Keratinocyte (primary cell): ENCODE measurements at regions not wholly inside any gene's neighbourhood (a gene's known extent, or its start where the extent isn't known, plus 50 kb on each side); places are given as distances from the start of the nearest gene placed in this dataset.

Experiments used
- DNase-seq: peaks from one replicate; pipeline ENCODE4 v3.0.0-alpha.2; 2011; ENCODE audit warnings: low read depth, missing footprints, low spot score
- FAIRE-seq: peaks from 2 replicates; lab custom pipeline; 2011; peaks lifted over from hg19 to GRCh38; lab: Jason Lieb, UNC
- H2AFZ ChIP-seq: 2 replicates; pipeline ENCODE4 v1.6.0; 2012; ENCODE audit warnings: low read length, control low read depth, inconsistent platforms; ENCODE audit not compliant: control insufficient read depth
- H3K27ac ChIP-seq: 2 replicates; pipeline ENCODE4 v1.5.1; 2011; ENCODE audit warnings: low read length; ENCODE audit not compliant: control insufficient read depth, insufficient read depth
- H3K27me3 ChIP-seq: 3 replicates; pipeline ENCODE4 v1.6.0; 2011; ENCODE audit warnings: low read length; ENCODE audit not compliant: control insufficient read depth, insufficient read depth; ENCODE audit errors: extremely low read depth
- H3K36me3 ChIP-seq, 2 experiments: 2 replicates in 1 of 2; 3 replicates in 1 of 2; pipeline ENCODE4 v1.5.1; 2011; ENCODE audit warnings: low read length in 2 of 2, mild to moderate bottlenecking in 1 of 2; ENCODE audit not compliant: control insufficient read depth in 2 of 2, insufficient read depth in 2 of 2; ENCODE audit errors: extremely low read depth in 1 of 2
- H3K4me1 ChIP-seq: 3 replicates; pipeline ENCODE4 v1.5.1; 2011; ENCODE audit warnings: low read length; ENCODE audit not compliant: control insufficient read depth, insufficient read depth; ENCODE audit errors: extremely low read depth
- H3K4me2 ChIP-seq: 3 replicates; pipeline ENCODE4 v1.6.0; 2011; ENCODE audit warnings: low read depth, low read length; ENCODE audit not compliant: control insufficient read depth, insufficient read depth; ENCODE audit errors: extremely low read depth
- H3K4me3 ChIP-seq, 3 experiments: fragments of 200-600 bp in 1 of 3; sonication (generic) in 1 of 3; 2 replicates in 2 of 3; 3 replicates in 1 of 3; pipeline ENCODE4 v1.5.1; 2011 to 2016; ENCODE audit warnings: low read length in 3 of 3, mild to moderate bottlenecking in 3 of 3, control low read depth in 2 of 3, inconsistent platforms in 1 of 3, low read depth in 1 of 3, mixed read lengths in 1 of 3, mixed run types in 1 of 3, moderate library complexity in 1 of 3; ENCODE audit not compliant: control insufficient read depth in 2 of 3, insufficient read depth in 2 of 3; ENCODE audit errors: extremely low read depth in 1 of 3
- H3K79me2 ChIP-seq: 2 replicates; pipeline ENCODE4 v1.6.0; 2012; ENCODE audit warnings: low read length; ENCODE audit not compliant: control insufficient read depth, insufficient read depth
- H3K9ac ChIP-seq: 3 replicates; pipeline ENCODE4 v1.6.0; 2011; ENCODE audit warnings: low read length; ENCODE audit not compliant: control insufficient read depth, insufficient read depth; ENCODE audit errors: extremely low read depth
- H3K9me1 ChIP-seq: 3 replicates; pipeline ENCODE4 v1.6.0; 2011; ENCODE audit warnings: low read length; ENCODE audit not compliant: control insufficient read depth, insufficient read depth; ENCODE audit errors: extremely low read depth
- H3K9me3 ChIP-seq: 2 replicates; pipeline ENCODE4 v1.5.1; 2012; ENCODE audit warnings: low read depth, low read length; ENCODE audit not compliant: control insufficient read depth
- H4K20me1 ChIP-seq: 3 replicates; pipeline ENCODE4 v1.6.0; 2011; ENCODE audit warnings: low read length; ENCODE audit not compliant: control insufficient read depth, insufficient read depth; ENCODE audit errors: extremely low read depth
- CTCF ChIP-seq, 3 experiments: IDR thresholded peaks in 1 of 3; conservative IDR thresholded peaks in 1 of 3; optimal IDR thresholded peaks in 1 of 3; 2 replicates in 2 of 3; 3 replicates in 1 of 3; pipeline versions ENCODE3 to v1.5.1; 2011; ENCODE audit warnings: low read length in 3 of 3, mild to moderate bottlenecking in 3 of 3, moderate library complexity in 2 of 3, control low read depth in 1 of 3, inconsistent platforms in 1 of 3; ENCODE audit not compliant: insufficient read depth in 2 of 3; ENCODE audit errors: extremely low read depth in 1 of 3
- EZH2 ChIP-seq: IDR thresholded peaks from one replicate; pipeline ENCODE4 v1.6.1; 2012; ENCODE audit warnings: inconsistent platforms, mild to moderate bottlenecking, low read length, moderate library complexity
- dilution Hi-C: fragments of 300-500 bp; cut with MboI; formaldehyde crosslinking; loops from one replicate; pipeline ENCODE4 v1.7.0; 2020; ENCODE audit warnings: low sequenced_read_pairs; ENCODE audit not compliant: extremely low pct_ligation_motif_present

- no peak overlapping the region for H3K4me3 ChIP-seq
Measured at GRCh38 chr4:181745933-181746625, 497.1 kb upstream of the TENM3 start.

GRCh38 chr4:181748581-181748980 lies 494.6 kb upstream of the TENM3 start:
- Histone ChIP-seq H3K4me2 (no peak overlapping the region), H3K27ac (no peak overlapping the region), H2AFZ (no peak overlapping the region), H3K36me3 (no peaks in the 10 kb centered on the region), H3K9me1 (no peaks in the 10 kb centered on the region), H3K4me3 (no peak overlapping the region), H3K79me2 (no peaks in the 10 kb centered on the region), H3K4me1 (no peaks in the 10 kb centered on the region), H3K9me3 (no peaks in the 10 kb centered on the region), H4K20me1 (no peaks in the 10 kb centered on the region), H3K27me3 (no peaks in the 10 kb centered on the region), H3K9ac (no peak overlapping the region)
- DNase-seq = no peak
- TF ChIP-seq EZH2 (no peak), CTCF (optimal IDR thresholded peaks at IDR 0.05 in 1 of 3, IDR thresholded peaks at IDR 0.05 in 1 of 3, conservative IDR thresholded peaks at IDR 0.05 in 1 of 3; ENCODE audit: extremely low read depth in 1 of 3, insufficient read depth in 2 of 3, low read length in 3 of 3) (no peak)
- dilution Hi-C loops = no loop called here
- no peak for FAIRE-seq

More at GRCh38 chr4:181745933-181746625, 497.1 kb upstream of the TENM3 start:
- H3K36me3 ChIP-seq = no peaks in the 10 kb centered on the region
- DNase-seq (no peak), FAIRE-seq (no peak)
- H3K4me1 ChIP-seq = no peaks in the 10 kb centered on the region
- no peak overlapping the region for H2AFZ ChIP-seq
- H3K27ac ChIP-seq = no peak overlapping the region
- no peaks in the 10 kb centered on the region for H3K9me3 ChIP-seq
- no peaks in the 10 kb centered on the region for H3K27me3 ChIP-seq
- H3K79me2 ChIP-seq = no peaks in the 10 kb centered on the region
- dilution Hi-C loops = no loop called here
- H3K4me2 ChIP-seq = no peak overlapping the region
- H4K20me1 ChIP-seq = no peaks in the 10 kb centered on the region
- H3K9ac ChIP-seq = no peak overlapping the region
- no peaks in the 10 kb centered on the region for H3K9me1 ChIP-seq
- no peak for TF ChIP-seq EZH2
- no peak for TF ChIP-seq CTCF (optimal IDR thresholded peaks at IDR 0.05 in 1 of 3, IDR thresholded peaks at IDR 0.05 in 1 of 3, conservative IDR thresholded peaks at IDR 0.05 in 1 of 3; ENCODE audit: extremely low read depth in 1 of 3, insufficient read depth in 2 of 3, low read length in 3 of 3)
